ENCODE measurements at regions not wholly inside any gene's neighbourhood (a gene's known extent, or its start where the extent isn't known, plus 50 kb on each side); places are given as distances from the start of the nearest gene placed in this dataset.

GRCh38 chr4:155143512-155143911, 64.9 kb upstream of the NPY2R start:
- Mint-ChIP-seq H3K9me3 (peaks cover 5% of the 10 kb centered on the region), H3K27me3 (peaks cover 1% of the 10 kb centered on the region), H3K4me3 (no peak overlapping the region), H3K4me1 (no peaks in the 10 kb centered on the region), H3K27ac (no peak overlapping the region), H3K36me3 (ENCODE audit: low read depth) (no peaks in the 10 kb centered on the region)
- DNase-seq = no peak
- no peak for ATAC-seq

Measured in activated naive CD8-positive, alpha-beta T cell treated with anti-CD3 and anti-CD28 coated beads, Interleukin-2, amount 50 U/mL, for 24 hours (primary cell).